Thoracic aorta (tissue), 2 donors: ENCODE measurements at regions not wholly inside any gene's neighbourhood (a gene's known extent, or its start where the extent isn't known, plus 50 kb on each side); places are given as distances from the start of the nearest gene placed in this dataset.

ENCODE experiments used
- ATAC-seq: fragments of 150-250 bp; one replicate; pipeline ENCODE4 v1.8.0; 2017; ENCODE audit warnings: low read depth; ENCODE audit not compliant: insufficient number of reproducible peaks, low FRiP score
- DNase-seq: peaks from one replicate; pipeline ENCODE4 v3.0.0-alpha.2; 2020; ENCODE audit warnings: low spot score
- H3K27ac ChIP-seq, 2 donors: fragments of 200-600 bp; sonication (generic); 1 replicate in 1 of 2; 2 replicates in 1 of 2; pipeline ENCODE4 v1.5.1; 2016; ENCODE audit warnings: mild to moderate bottlenecking in 2 of 2, moderate library complexity in 2 of 2
- H3K27me3 ChIP-seq: fragments of 200-600 bp; sonication (generic); replicated peaks from 2 replicates; pipeline ENCODE4 v1.6.0; 2016; ENCODE audit warnings: mild to moderate bottlenecking; ENCODE audit not compliant: insufficient read depth
- H3K36me3 ChIP-seq: fragments of 200-600 bp; sonication (generic); one replicate; pipeline ENCODE4 v1.5.1; 2016
- H3K4me1 ChIP-seq, 2 donors: fragments of 200-600 bp; sonication (generic); 1 replicate in 1 of 2; 2 replicates in 1 of 2; pipeline versions ENCODE4 v1.5.1 to v1.6.0; 2016; ENCODE audit warnings: low read depth in 2 of 2, mild to moderate bottlenecking in 1 of 2; ENCODE audit not compliant: control insufficient read depth in 1 of 2
- H3K4me3 ChIP-seq: fragments of 200-600 bp; sonication (generic); 2 replicates; pipeline ENCODE4 v1.5.1; 2016; ENCODE audit warnings: mild to moderate bottlenecking
- H3K9me3 ChIP-seq: fragments of 200-600 bp; sonication (generic); 2 replicates; pipeline ENCODE4 v1.5.1; 2016
- TF ChIP-seq, protein P1 (sequence below): fragments of 200-600 bp; sonication (generic); IDR thresholded peaks from one replicate; pipeline ENCODE4 v1.5.1; 2019; ENCODE audit warnings: antibody characterized with exemption

DNA sequence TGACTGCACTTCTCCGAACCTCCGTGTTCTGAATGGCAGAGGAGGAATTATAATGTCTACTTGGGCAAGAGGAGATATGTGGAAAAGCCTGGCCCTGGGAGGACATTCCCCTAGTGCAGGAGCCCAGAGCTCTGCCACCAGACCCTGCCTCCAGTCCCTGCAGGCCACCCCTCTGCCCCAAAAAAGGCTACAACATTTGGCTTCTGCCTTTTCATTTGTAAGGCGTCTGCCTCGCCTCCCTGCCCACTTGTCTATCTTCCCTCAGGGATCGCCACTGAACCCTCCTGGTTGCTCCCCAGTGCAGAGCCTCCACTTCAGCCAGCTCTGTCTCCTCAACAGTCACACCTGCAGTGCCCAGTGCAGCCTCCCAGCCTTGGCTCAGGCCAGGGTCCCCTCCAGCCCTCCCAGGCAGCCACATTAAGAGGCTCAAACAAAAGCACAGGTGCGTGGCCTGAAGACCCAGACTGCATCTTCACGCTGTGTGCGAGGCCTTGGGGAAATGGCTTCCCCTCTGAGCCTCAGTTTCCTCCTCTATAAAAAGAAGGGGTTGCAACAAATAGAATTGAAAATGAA lies 125.9 kb upstream of the SMAD3 start:
- no peak overlapping the region for H3K27ac ChIP-seq
- H3K9me3 ChIP-seq = no peaks in the 10 kb centered on the region
- ATAC-seq (no peak), DNase-seq (no peak)
- TF ChIP-seq, protein P1, sequence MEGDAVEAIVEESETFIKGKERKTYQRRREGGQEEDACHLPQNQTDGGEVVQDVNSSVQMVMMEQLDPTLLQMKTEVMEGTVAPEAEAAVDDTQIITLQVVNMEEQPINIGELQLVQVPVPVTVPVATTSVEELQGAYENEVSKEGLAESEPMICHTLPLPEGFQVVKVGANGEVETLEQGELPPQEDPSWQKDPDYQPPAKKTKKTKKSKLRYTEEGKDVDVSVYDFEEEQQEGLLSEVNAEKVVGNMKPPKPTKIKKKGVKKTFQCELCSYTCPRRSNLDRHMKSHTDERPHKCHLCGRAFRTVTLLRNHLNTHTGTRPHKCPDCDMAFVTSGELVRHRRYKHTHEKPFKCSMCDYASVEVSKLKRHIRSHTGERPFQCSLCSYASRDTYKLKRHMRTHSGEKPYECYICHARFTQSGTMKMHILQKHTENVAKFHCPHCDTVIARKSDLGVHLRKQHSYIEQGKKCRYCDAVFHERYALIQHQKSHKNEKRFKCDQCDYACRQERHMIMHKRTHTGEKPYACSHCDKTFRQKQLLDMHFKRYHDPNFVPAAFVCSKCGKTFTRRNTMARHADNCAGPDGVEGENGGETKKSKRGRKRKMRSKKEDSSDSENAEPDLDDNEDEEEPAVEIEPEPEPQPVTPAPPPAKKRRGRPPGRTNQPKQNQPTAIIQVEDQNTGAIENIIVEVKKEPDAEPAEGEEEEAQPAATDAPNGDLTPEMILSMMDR = no peak
- no peaks in the 10 kb centered on the region for H3K27me3 ChIP-seq
- H3K36me3 ChIP-seq = no peaks in the 10 kb centered on the region
- H3K4me3 ChIP-seq = no peak overlapping the region
- no peaks in the 10 kb centered on the region for H3K4me1 ChIP-seq

DNA sequence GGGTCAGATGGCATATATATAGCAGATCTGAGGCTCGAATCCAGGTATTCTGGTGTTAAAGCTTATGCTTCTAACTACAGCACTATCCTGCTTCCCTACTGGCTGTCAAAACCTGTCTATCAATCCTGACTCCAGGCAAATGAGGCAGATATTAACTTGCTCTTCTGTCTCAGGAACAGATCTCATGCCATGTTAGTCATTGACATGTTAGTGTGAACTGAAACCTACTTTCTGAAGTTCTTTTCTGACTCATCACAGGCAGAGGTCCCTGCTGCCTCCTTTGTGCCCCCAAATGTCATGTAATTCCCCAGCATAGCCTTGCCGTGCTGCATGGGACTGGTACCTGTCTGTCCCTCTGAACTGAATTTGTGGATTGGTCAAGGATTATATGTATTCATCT lies 125.0 kb upstream of the SMAD3 start:
- Histone ChIP-seq H3K9me3 (no peaks in the 10 kb centered on the region), H3K36me3 (no peaks in the 10 kb centered on the region), H3K4me1 (no peaks in the 10 kb centered on the region), H3K4me3 (no peak overlapping the region), H3K27ac (no peak overlapping the region), H3K27me3 (no peaks in the 10 kb centered on the region)
- ATAC-seq = no peak
- DNase-seq = no peak
- TF ChIP-seq, protein P1 = no peak

DNA sequence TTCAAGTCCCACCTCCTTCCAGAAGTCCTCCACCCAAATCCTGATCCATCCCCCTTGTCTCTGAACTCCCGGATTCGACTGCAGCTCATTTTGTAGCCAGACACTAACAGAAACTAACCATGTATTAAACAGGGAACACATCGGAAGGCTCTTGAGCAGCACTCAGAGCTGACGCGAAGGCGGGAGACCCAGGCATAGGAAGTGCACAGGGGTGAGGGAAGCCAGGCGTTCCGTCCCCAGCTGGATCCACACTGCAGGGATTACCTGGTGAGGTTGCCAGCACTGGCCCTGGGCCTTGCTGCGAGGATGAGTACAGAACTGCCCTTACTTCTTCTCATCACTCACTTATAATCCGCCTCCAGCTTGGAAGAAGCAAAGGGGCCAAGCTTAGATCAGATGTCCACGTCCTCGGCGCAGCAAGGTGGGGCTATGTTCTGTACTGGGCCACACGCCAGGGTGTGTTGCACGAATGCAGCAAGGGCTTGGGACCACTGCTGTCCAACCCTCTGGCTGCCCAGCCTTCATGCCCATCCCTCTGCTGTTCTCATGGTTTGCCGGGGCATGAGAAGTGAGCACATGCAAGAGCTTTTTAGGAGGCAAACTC lies 124.2 kb upstream of the SMAD3 start:
- ATAC-seq (no peak), DNase-seq (no peak)
- no peak overlapping the region for H3K27ac ChIP-seq
- no peaks in the 10 kb centered on the region for H3K36me3 ChIP-seq
- no peaks in the 10 kb centered on the region for H3K9me3 ChIP-seq
- H3K4me1 ChIP-seq = no peaks in the 10 kb centered on the region
- TF ChIP-seq, protein P1 = no peak
- no peaks in the 10 kb centered on the region for H3K27me3 ChIP-seq
- no peak overlapping the region for H3K4me3 ChIP-seq

DNA sequence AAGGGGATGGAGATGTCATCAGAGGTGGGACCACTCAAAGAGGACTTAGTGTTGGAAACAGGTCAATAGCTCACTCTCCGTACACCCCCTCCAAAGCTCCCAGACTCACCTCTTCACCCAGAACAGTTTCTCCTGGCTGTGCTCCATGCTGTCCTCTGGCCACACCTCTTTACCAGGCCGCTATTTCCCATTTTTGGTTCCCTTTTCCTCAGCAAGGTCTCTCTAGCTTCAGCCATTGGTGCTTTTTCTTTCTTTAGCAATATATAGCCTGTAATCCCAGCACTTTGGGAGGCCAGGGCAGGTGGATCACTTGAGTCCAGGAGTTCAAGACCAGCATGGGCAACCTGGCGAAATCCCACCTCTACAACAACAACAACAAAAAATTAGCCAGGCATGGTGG lies 123.6 kb upstream of the SMAD3 start:
- ATAC-seq = no peak

DNA sequence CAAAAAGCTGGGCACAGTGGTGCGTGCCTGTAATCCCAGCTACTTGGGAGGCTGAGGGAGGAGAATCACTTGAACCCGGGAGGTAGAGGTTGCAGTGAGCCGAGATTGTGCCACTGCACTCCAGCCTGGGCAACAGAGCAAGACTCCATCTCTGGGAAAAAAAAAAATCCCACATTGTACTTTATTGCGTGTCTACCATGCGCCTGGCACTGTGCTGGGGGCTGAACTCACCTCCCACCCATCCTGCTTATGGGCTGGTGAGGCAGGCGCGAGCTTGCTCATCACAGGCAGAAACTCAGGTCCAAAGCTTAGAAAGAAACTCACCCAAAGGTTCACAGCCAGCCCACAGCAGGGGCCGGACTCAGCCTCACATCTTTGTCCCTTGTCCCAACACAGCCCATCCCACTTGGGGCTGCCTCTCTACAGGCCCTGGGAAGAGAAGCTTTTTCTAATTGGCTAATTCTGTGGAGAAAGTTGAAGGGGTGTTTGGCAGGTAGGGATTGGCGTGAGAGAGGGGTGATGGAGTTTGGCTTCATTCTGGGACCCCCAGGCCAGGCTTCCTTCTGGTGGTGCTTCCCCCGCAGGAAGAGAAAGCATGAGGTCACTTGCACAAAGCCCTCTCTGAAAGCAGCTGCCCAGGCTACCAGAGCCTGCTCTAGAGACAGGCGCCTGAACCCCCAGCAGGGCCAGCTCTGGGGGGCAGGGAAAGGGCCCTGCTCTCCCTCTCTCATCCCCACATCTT lies 122.6 kb upstream of the SMAD3 start:
- Histone ChIP-seq H3K27ac (no peak overlapping the region), H3K36me3 (no peaks in the 10 kb centered on the region), H3K4me3 (no peak overlapping the region), H3K4me1 (no peaks in the 10 kb centered on the region), H3K27me3 (no peaks in the 10 kb centered on the region), H3K9me3 (no peaks in the 10 kb centered on the region)
- no peak for ATAC-seq
- DNase-seq = no peak
- TF ChIP-seq, protein P1 = no peak

More for the DNA sequence above, 123.6 kb upstream of the SMAD3 start:
- DNase-seq = no peak
- no peaks in the 10 kb centered on the region for H3K36me3 ChIP-seq
- H3K9me3 ChIP-seq = no peaks in the 10 kb centered on the region
- no peaks in the 10 kb centered on the region for H3K27me3 ChIP-seq
- H3K27ac ChIP-seq = no peak overlapping the region
- H3K4me3 ChIP-seq = no peak overlapping the region
- TF ChIP-seq, protein P1 = no peak
- H3K4me1 ChIP-seq = no peaks in the 10 kb centered on the region
